ENCODE measurements at regions not wholly inside any gene's neighbourhood (a gene's known extent, or its start where the extent isn't known, plus 50 kb on each side); places are given as distances from the start of the nearest gene placed in this dataset.

GRCh38 chr4:187190390-187190789, 466.7 kb upstream of the FAT1 start:
- ATAC-seq = no peak

GRCh38 chr4:187191676-187192075, 468.0 kb upstream of the FAT1 start:
- ATAC-seq = no peak

- no peak for ATAC-seq
Observed at GRCh38 chr4:187192266-187192665, 468.6 kb upstream of the FAT1 start.

- no peak for ATAC-seq
Observed at GRCh38 chr4:187193141-187193540, 469.5 kb upstream of the FAT1 start.

GRCh38 chr4:187204389-187204918, 480.8 kb upstream of the FAT1 start:
- ATAC-seq = no peak

- no peak for ATAC-seq
Observed at GRCh38 chr4:187207931-187208330, 484.3 kb upstream of the FAT1 start.

- ATAC-seq = no peak
Observed at GRCh38 chr4:187208651-187209050, 485.0 kb upstream of the FAT1 start.

GRCh38 chr4:187209921-187210613, 486.4 kb upstream of the FAT1 start:
- ATAC-seq = no peak

- ATAC-seq = no peak
Observed at GRCh38 chr4:187212446-187213080, 488.9 kb upstream of the FAT1 start.

GRCh38 chr4:187215438-187215837, 491.8 kb upstream of the FAT1 start:
- ATAC-seq = no peak

GRCh38 chr4:187218705-187219245, 495.1 kb upstream of the FAT1 start:
- ATAC-seq = no peak

- no peak for ATAC-seq
Observed at GRCh38 chr4:187224560-187224959, 500.9 kb upstream of the FAT1 start.

GRCh38 chr4:187227907-187228704, 504.4 kb upstream of the FAT1 start:
- ATAC-seq = peak; percentile 98

- no peak for ATAC-seq
Observed at GRCh38 chr4:187232196-187232595, 508.5 kb upstream of the FAT1 start.

- no peak for ATAC-seq
Observed at GRCh38 chr4:187232796-187233195, 509.1 kb upstream of the FAT1 start.

GRCh38 chr4:187235456-187236170, 512.0 kb upstream of the FAT1 start:
- ATAC-seq = no peak

GRCh38 chr4:187236209-187236890, 512.7 kb upstream of the FAT1 start:
- ATAC-seq = no peak

- peak; percentile 85 for ATAC-seq
Observed at GRCh38 chr4:187238646-187239045, 515.0 kb upstream of the FAT1 start.

- ATAC-seq = no peak
Observed at GRCh38 chr4:187251896-187252295, 528.2 kb upstream of the FAT1 start.

GRCh38 chr4:187256897-187257296, 533.2 kb upstream of the FAT1 start:
- ATAC-seq = no peak

GRCh38 chr4:187258651-187259401, 535.2 kb upstream of the FAT1 start:
- ATAC-seq = no peak
